ENCODE measurements at regions not wholly inside any gene's neighbourhood (a gene's known extent, or its start where the extent isn't known, plus 50 kb on each side); places are given as distances from the start of the nearest gene placed in this dataset.

GRCh38 chr1:56363007-56363770 is 216.2 kb downstream of the PLPP3 start:
- no peak for DNase-seq
- Mint-ChIP-seq H3K27ac (no peak overlapping the region), H3K9me3 (no peaks in the 10 kb centered on the region), H3K36me3 (ENCODE audit: low read depth) (no peaks in the 10 kb centered on the region), H3K4me1 (ENCODE audit: low read depth) (no peaks in the 10 kb centered on the region), H3K4me3 (no peak overlapping the region), H3K27me3 (no peaks in the 10 kb centered on the region)

GRCh38 chr1:56360021-56360420 is 219.3 kb downstream of the PLPP3 start:
- Mint-ChIP-seq H3K4me3 (no peak overlapping the region), H3K9me3 (no peaks in the 10 kb centered on the region), H3K4me1 (ENCODE audit: low read depth) (no peaks in the 10 kb centered on the region), H3K27ac (no peak overlapping the region), H3K36me3 (ENCODE audit: low read depth) (no peaks in the 10 kb centered on the region), H3K27me3 (no peaks in the 10 kb centered on the region)
- no peak for DNase-seq

GRCh38 chr1:56359056-56359455 is 220.3 kb downstream of the PLPP3 start:
- no peaks in the 10 kb centered on the region for H3K9me3 Mint-ChIP-seq
- DNase-seq, result no peak
- H3K36me3 Mint-ChIP-seq (ENCODE audit: low read depth), result no peaks in the 10 kb centered on the region
- H3K27ac Mint-ChIP-seq, result no peak overlapping the region
- H3K4me3 Mint-ChIP-seq, result no peak overlapping the region
- H3K27me3 Mint-ChIP-seq, result no peaks in the 10 kb centered on the region
- no peaks in the 10 kb centered on the region for H3K4me1 Mint-ChIP-seq (ENCODE audit: low read depth)

- H3K4me1 Mint-ChIP-seq (ENCODE audit: low read depth), result no peaks in the 10 kb centered on the region
- no peak overlapping the region for H3K4me3 Mint-ChIP-seq
- no peaks in the 10 kb centered on the region for H3K27me3 Mint-ChIP-seq
- H3K36me3 Mint-ChIP-seq (ENCODE audit: low read depth), result no peaks in the 10 kb centered on the region
- no peak for DNase-seq
- no peaks in the 10 kb centered on the region for H3K9me3 Mint-ChIP-seq
- no peak overlapping the region for H3K27ac Mint-ChIP-seq
Measured at GRCh38 chr1:56357927-56358690, 221.3 kb downstream of the PLPP3 start.

- DNase-seq, result no peak
- H3K9me3 Mint-ChIP-seq, result peaks cover 1% of the 10 kb centered on the region
- no peaks in the 10 kb centered on the region for H3K27me3 Mint-ChIP-seq
- no peak overlapping the region for H3K4me3 Mint-ChIP-seq
- H3K4me1 Mint-ChIP-seq (ENCODE audit: low read depth), result no peaks in the 10 kb centered on the region
- no peaks in the 10 kb centered on the region for H3K36me3 Mint-ChIP-seq (ENCODE audit: low read depth)
- H3K27ac Mint-ChIP-seq, result no peak overlapping the region
Measured at GRCh38 chr1:56356376-56356990, 222.9 kb downstream of the PLPP3 start.

- H3K27me3 Mint-ChIP-seq, result no peaks in the 10 kb centered on the region
- H3K4me3 Mint-ChIP-seq, result no peak overlapping the region
- DNase-seq, result no peak
- H3K9me3 Mint-ChIP-seq, result peaks cover 4% of the 10 kb centered on the region
- H3K4me1 Mint-ChIP-seq (ENCODE audit: low read depth), result no peaks in the 10 kb centered on the region
- no peaks in the 10 kb centered on the region for H3K36me3 Mint-ChIP-seq (ENCODE audit: low read depth)
- no peak overlapping the region for H3K27ac Mint-ChIP-seq
Measured at GRCh38 chr1:56355918-56356317, 223.4 kb downstream of the PLPP3 start.

GRCh38 chr1:56355422-56355821 is 223.9 kb downstream of the PLPP3 start:
- H3K36me3 Mint-ChIP-seq (ENCODE audit: low read depth), result no peaks in the 10 kb centered on the region
- DNase-seq, result no peak

GRCh38 chr1:56345831-56346230 is 233.5 kb downstream of the PLPP3 start:
- Mint-ChIP-seq H3K27ac (no peak overlapping the region), H3K36me3 (ENCODE audit: low read depth) (no peaks in the 10 kb centered on the region), H3K4me1 (ENCODE audit: low read depth) (no peaks in the 10 kb centered on the region), H3K4me3 (no peak overlapping the region), H3K27me3 (peaks cover 3% of the 10 kb centered on the region), H3K9me3 (peaks cover 19% of the 10 kb centered on the region)
- no peak for DNase-seq

More at GRCh38 chr1:56355422-56355821, 223.9 kb downstream of the PLPP3 start:
- H3K27ac Mint-ChIP-seq, result no peak overlapping the region
- no peaks in the 10 kb centered on the region for H3K27me3 Mint-ChIP-seq
- H3K4me3 Mint-ChIP-seq, result no peak overlapping the region
- H3K9me3 Mint-ChIP-seq, result peaks cover 4% of the 10 kb centered on the region
- H3K4me1 Mint-ChIP-seq (ENCODE audit: low read depth), result no peaks in the 10 kb centered on the region

- peaks cover 10% of the 10 kb centered on the region for H3K27me3 Mint-ChIP-seq
- H3K9me3 Mint-ChIP-seq, result peaks cover 9% of the 10 kb centered on the region
- no peak overlapping the region for H3K4me3 Mint-ChIP-seq
- H3K27ac Mint-ChIP-seq, result no peak overlapping the region
- no peaks in the 10 kb centered on the region for H3K36me3 Mint-ChIP-seq (ENCODE audit: low read depth)
- DNase-seq, result no peak
- H3K4me1 Mint-ChIP-seq (ENCODE audit: low read depth), result no peaks in the 10 kb centered on the region
Measured at GRCh38 chr1:56340977-56341376, 238.4 kb downstream of the PLPP3 start.

- H3K4me3 Mint-ChIP-seq, result no peak overlapping the region
- no peaks in the 10 kb centered on the region for H3K4me1 Mint-ChIP-seq (ENCODE audit: low read depth)
- H3K9me3 Mint-ChIP-seq, result peaks cover 6% of the 10 kb centered on the region
- H3K27me3 Mint-ChIP-seq, result peaks cover 10% of the 10 kb centered on the region
- H3K27ac Mint-ChIP-seq, result no peak overlapping the region
- H3K36me3 Mint-ChIP-seq (ENCODE audit: low read depth), result no peaks in the 10 kb centered on the region
- no peak for DNase-seq
Measured at GRCh38 chr1:56339786-56340465, 239.4 kb downstream of the PLPP3 start.

GRCh38 chr1:56339093-56339492 is 240.3 kb downstream of the PLPP3 start:
- no peak overlapping the region for H3K27ac Mint-ChIP-seq
- no peak for DNase-seq

GRCh38 chr1:56336982-56337381 is 242.4 kb downstream of the PLPP3 start:
- H3K36me3 Mint-ChIP-seq (ENCODE audit: low read depth), result no peaks in the 10 kb centered on the region
- no peaks in the 10 kb centered on the region for H3K4me1 Mint-ChIP-seq (ENCODE audit: low read depth)
- H3K4me3 Mint-ChIP-seq, result no peak overlapping the region
- H3K9me3 Mint-ChIP-seq, result peaks cover 6% of the 10 kb centered on the region
- H3K27ac Mint-ChIP-seq, result no peak overlapping the region
- no peak for DNase-seq
- peaks cover 10% of the 10 kb centered on the region for H3K27me3 Mint-ChIP-seq

More at GRCh38 chr1:56339093-56339492, 240.3 kb downstream of the PLPP3 start:
- Mint-ChIP-seq H3K36me3 (ENCODE audit: low read depth) (no peaks in the 10 kb centered on the region), H3K4me3 (no peak overlapping the region), H3K4me1 (ENCODE audit: low read depth) (no peaks in the 10 kb centered on the region), H3K27me3 (peaks cover 10% of the 10 kb centered on the region), H3K9me3 (peaks cover 6% of the 10 kb centered on the region)

- Mint-ChIP-seq H3K36me3 (ENCODE audit: low read depth) (no peaks in the 10 kb centered on the region), H3K27ac (no peak overlapping the region), H3K4me3 (no peak overlapping the region), H3K4me1 (ENCODE audit: low read depth) (peaks cover under 1% of the 10 kb centered on the region), H3K27me3 (peaks cover 4% of the 10 kb centered on the region), H3K9me3 (no peaks in the 10 kb centered on the region)
- no peak for DNase-seq
Measured at GRCh38 chr1:56335394-56335793, 244.0 kb downstream of the PLPP3 start.

GRCh38 chr1:56334047-56334446 is 245.3 kb downstream of the PLPP3 start:
- no peak for DNase-seq
- no peaks in the 10 kb centered on the region for H3K36me3 Mint-ChIP-seq (ENCODE audit: low read depth)
- H3K9me3 Mint-ChIP-seq, result no peaks in the 10 kb centered on the region
- H3K27ac Mint-ChIP-seq, result no peak overlapping the region
- H3K4me1 Mint-ChIP-seq (ENCODE audit: low read depth), result peaks cover 3% of the 10 kb centered on the region
- no peaks in the 10 kb centered on the region for H3K27me3 Mint-ChIP-seq
- no peak overlapping the region for H3K4me3 Mint-ChIP-seq

All from activated T-cell treated with anti-CD3 and anti-CD28 coated beads, Interleukin-2, amount 50 U/mL, for 24 hours (primary cell).